ENCODE measurements at regions not wholly inside any gene's neighbourhood (a gene's known extent, or its start where the extent isn't known, plus 50 kb on each side); places are given as distances from the start of the nearest gene placed in this dataset.

DNA sequence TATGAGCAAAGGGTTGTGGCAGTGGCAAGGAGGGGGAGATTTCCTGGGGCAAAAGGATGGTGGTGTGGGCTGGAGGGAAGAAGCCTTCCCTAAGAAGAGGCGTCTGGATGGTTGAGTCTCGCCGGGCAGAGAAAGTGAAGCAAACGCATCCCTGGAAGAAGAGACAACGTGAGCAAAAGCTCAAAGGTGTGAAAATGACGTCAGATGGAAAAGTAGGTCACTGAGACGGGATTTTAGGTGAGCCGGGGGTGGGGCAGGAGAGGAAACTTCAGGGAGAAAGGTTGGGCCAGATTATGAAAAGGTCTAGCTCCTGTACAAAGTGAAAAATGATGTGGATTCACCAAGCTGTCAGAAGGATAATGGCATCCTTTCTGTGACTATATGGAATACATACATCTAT, 95.3 kb upstream of the KCNE2 start:
- Histone ChIP-seq H3K4me1 (ENCODE audit: insufficient read depth) (no peaks in the 10 kb centered on the region), H3K79me2 (replicated peaks; ENCODE audit: insufficient read depth) (no peaks in the 10 kb centered on the region), H3K4me2 (no peak overlapping the region), H4K20me1 (replicated peaks; ENCODE audit: insufficient read depth) (no peaks in the 10 kb centered on the region), H3K9me2 (ENCODE audit: insufficient read depth) (0 out of 2 replicates have a peak, but pooled peaks cover 4% of the 10 kb centered on the region), H3F3A (replicated peaks; ENCODE audit: low read depth) (no peaks in the 10 kb centered on the region), H3K4me3 (no peak overlapping the region), H2AFZ (no peak overlapping the region), H3K27ac (ENCODE audit: low read depth) (no peak overlapping the region), H3K36me3 (ENCODE audit: insufficient read depth) (no peaks in the 10 kb centered on the region), H3K27me3 (ENCODE audit: insufficient read depth) (no peaks in the 10 kb centered on the region)
- Mint-ChIP-seq H3K4me3 (no peak overlapping the region), H3K36me3 (ENCODE audit: low read depth) (peaks cover 4% of the 10 kb centered on the region; the same call in 1 of the 3 replicates), H3K9me3 (no peaks in the 10 kb centered on the region; the same call in 1 of the 3 replicates), H3K27ac (no peak overlapping the region), H3K27me3 (ENCODE audit: insufficient read depth, low read depth, poor library complexity) (peaks cover 2% of the 10 kb centered on the region), H3K4me1 (peaks cover 3% of the 10 kb centered on the region; the same call in 2 of the 3 replicates)
- no peak for ATAC-seq
- TF ChIP-seq, protein P1, sequence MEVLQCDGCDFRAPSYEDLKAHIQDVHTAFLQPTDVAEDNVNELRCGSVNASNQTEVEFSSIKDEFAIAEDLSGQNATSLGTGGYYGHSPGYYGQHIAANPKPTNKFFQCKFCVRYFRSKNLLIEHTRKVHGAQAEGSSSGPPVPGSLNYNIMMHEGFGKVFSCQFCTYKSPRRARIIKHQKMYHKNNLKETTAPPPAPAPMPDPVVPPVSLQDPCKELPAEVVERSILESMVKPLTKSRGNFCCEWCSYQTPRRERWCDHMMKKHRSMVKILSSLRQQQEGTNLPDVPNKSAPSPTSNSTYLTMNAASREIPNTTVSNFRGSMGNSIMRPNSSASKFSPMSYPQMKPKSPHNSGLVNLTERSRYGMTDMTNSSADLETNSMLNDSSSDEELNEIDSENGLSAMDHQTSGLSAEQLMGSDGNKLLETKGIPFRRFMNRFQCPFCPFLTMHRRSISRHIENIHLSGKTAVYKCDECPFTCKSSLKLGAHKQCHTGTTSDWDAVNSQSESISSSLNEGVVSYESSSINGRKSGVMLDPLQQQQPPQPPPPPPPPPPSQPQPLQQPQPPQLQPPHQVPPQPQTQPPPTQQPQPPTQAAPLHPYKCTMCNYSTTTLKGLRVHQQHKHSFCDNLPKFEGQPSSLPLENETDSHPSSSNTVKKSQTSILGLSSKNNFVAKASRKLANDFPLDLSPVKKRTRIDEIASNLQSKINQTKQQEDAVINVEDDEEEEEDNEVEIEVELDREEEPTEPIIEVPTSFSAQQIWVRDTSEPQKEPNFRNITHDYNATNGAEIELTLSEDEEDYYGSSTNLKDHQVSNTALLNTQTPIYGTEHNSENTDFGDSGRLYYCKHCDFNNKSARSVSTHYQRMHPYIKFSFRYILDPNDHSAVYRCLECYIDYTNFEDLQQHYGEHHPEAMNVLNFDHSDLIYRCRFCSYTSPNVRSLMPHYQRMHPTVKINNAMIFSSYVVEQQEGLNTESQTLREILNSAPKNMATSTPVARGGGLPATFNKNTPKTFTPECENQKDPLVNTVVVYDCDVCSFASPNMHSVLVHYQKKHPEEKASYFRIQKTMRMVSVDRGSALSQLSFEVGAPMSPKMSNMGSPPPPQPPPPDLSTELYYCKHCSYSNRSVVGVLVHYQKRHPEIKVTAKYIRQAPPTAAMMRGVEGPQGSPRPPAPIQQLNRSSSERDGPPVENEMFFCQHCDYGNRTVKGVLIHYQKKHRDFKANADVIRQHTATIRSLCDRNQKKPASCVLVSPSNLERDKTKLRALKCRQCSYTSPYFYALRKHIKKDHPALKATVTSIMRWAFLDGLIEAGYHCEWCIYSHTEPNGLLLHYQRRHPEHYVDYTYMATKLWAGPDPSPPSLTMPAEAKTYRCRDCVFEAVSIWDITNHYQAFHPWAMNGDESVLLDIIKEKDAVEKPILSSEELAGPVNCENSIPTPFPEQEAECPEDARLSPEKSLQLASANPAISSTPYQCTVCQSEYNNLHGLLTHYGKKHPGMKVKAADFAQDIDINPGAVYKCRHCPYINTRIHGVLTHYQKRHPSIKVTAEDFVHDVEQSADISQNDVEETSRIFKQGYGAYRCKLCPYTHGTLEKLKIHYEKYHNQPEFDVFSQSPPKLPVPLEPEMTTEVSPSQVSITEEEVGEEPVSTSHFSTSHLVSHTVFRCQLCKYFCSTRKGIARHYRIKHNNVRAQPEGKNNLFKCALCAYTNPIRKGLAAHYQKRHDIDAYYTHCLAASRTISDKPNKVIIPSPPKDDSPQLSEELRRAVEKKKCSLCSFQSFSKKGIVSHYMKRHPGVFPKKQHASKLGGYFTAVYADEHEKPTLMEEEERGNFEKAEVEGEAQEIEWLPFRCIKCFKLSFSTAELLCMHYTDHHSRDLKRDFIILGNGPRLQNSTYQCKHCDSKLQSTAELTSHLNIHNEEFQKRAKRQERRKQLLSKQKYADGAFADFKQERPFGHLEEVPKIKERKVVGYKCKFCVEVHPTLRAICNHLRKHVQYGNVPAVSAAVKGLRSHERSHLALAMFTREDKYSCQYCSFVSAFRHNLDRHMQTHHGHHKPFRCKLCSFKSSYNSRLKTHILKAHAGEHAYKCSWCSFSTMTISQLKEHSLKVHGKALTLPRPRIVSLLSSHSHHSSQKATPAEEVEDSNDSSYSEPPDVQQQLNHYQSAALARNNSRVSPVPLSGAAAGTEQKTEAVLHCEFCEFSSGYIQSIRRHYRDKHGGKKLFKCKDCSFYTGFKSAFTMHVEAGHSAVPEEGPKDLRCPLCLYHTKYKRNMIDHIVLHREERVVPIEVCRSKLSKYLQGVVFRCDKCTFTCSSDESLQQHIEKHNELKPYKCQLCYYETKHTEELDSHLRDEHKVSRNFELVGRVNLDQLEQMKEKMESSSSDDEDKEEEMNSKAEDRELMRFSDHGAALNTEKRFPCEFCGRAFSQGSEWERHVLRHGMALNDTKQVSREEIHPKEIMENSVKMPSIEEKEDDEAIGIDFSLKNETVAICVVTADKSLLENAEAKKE (CRISPR knock-in tag; IDR thresholded peaks at IDR 0.05): no peak
- no peak for TF ChIP-seq CREB1 (CRISPR knock-in tag; IDR thresholded peaks at IDR 0.05; ENCODE audit: low read depth)
- TF ChIP-seq ZNF331 (CRISPR knock-in tag; IDR thresholded peaks at IDR 0.05; ENCODE audit: low read depth): no peak
- TF ChIP-seq POLR2AphosphoS5 (IDR thresholded peaks at IDR 0.05; ENCODE audit: low read depth): no peak
- no peak for DNase-seq (ENCODE audit: low spot score)

DNA sequence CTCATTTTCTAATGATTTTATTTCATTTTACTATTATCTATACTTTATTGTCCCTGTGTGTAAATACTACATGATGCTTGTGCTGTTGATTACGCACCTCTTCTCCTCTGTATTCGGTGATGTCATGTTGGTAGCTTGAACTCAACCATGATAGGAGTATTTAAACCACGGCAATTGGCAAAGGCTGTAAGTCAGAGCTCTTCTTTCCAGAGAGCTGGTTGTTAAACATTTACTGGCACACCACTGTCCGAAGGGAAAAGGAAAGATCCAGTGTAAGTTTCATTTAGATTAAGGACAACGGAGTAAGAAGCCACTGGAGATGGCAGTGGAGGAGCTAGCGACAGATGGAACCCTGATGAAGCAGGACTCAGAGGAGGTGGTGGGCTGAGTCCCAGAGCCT, 93.4 kb upstream of the KCNE2 start:
- Histone ChIP-seq H3F3A (replicated peaks; ENCODE audit: low read depth) (no peaks in the 10 kb centered on the region), H3K9me2 (ENCODE audit: insufficient read depth) (0 out of 2 replicates have a peak, but pooled peaks cover 9% of the 10 kb centered on the region), H3K4me3 (no peak overlapping the region), H3K79me2 (replicated peaks; ENCODE audit: insufficient read depth) (no peaks in the 10 kb centered on the region), H3K27ac (ENCODE audit: low read depth) (no peak overlapping the region), H3K4me2 (no peak overlapping the region), H2AFZ (no peak overlapping the region), H3K27me3 (ENCODE audit: insufficient read depth) (no peaks in the 10 kb centered on the region), H4K20me1 (replicated peaks; ENCODE audit: insufficient read depth) (no peaks in the 10 kb centered on the region), H3K4me1 (ENCODE audit: insufficient read depth) (no peaks in the 10 kb centered on the region), H3K36me3 (ENCODE audit: insufficient read depth) (no peaks in the 10 kb centered on the region)
- ATAC-seq (no peak), DNase-seq (ENCODE audit: low spot score) (no peak)
- Mint-ChIP-seq H3K4me3 (no peak overlapping the region), H3K36me3 (ENCODE audit: low read depth) (no peaks in the 10 kb centered on the region), H3K27me3 (ENCODE audit: insufficient read depth, low read depth, poor library complexity) (peaks cover 3% of the 10 kb centered on the region), H3K9me3 (no peaks in the 10 kb centered on the region; the same call in 2 of the 3 replicates), H3K27ac (no peak overlapping the region), H3K4me1 (peaks cover 3% of the 10 kb centered on the region; the same call in 1 of the 3 replicates)
- TF ChIP-seq POLR2AphosphoS5 (IDR thresholded peaks at IDR 0.05; ENCODE audit: low read depth) (no peak), EZH2 (IDR thresholded peaks at IDR 0.05; ENCODE audit: low read depth, unreplicated experiment) (no peak), ZNF114 (CRISPR knock-in tag; IDR thresholded peaks at IDR 0.05) (no peak), JUNB (IDR thresholded peaks at IDR 0.05; ENCODE audit: unreplicated experiment) (no peak)
- TF ChIP-seq, protein P2, sequence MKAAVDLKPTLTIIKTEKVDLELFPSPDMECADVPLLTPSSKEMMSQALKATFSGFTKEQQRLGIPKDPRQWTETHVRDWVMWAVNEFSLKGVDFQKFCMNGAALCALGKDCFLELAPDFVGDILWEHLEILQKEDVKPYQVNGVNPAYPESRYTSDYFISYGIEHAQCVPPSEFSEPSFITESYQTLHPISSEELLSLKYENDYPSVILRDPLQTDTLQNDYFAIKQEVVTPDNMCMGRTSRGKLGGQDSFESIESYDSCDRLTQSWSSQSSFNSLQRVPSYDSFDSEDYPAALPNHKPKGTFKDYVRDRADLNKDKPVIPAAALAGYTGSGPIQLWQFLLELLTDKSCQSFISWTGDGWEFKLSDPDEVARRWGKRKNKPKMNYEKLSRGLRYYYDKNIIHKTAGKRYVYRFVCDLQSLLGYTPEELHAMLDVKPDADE (IDR thresholded peaks at IDR 0.05): no peak
- TF ChIP-seq, protein P3, sequence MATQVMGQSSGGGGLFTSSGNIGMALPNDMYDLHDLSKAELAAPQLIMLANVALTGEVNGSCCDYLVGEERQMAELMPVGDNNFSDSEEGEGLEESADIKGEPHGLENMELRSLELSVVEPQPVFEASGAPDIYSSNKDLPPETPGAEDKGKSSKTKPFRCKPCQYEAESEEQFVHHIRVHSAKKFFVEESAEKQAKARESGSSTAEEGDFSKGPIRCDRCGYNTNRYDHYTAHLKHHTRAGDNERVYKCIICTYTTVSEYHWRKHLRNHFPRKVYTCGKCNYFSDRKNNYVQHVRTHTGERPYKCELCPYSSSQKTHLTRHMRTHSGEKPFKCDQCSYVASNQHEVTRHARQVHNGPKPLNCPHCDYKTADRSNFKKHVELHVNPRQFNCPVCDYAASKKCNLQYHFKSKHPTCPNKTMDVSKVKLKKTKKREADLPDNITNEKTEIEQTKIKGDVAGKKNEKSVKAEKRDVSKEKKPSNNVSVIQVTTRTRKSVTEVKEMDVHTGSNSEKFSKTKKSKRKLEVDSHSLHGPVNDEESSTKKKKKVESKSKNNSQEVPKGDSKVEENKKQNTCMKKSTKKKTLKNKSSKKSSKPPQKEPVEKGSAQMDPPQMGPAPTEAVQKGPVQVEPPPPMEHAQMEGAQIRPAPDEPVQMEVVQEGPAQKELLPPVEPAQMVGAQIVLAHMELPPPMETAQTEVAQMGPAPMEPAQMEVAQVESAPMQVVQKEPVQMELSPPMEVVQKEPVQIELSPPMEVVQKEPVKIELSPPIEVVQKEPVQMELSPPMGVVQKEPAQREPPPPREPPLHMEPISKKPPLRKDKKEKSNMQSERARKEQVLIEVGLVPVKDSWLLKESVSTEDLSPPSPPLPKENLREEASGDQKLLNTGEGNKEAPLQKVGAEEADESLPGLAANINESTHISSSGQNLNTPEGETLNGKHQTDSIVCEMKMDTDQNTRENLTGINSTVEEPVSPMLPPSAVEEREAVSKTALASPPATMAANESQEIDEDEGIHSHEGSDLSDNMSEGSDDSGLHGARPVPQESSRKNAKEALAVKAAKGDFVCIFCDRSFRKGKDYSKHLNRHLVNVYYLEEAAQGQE (IDR thresholded peaks at IDR 0.05; ENCODE audit: unreplicated experiment): no peak

Measured in GM23338 (cell line).